Left ventricle myocardium inferior (tissue), 1 donor: ENCODE measurements at regions not wholly inside any gene's neighbourhood (a gene's known extent, or its start where the extent isn't known, plus 50 kb on each side); places are given as distances from the start of the nearest gene placed in this dataset.

ENCODE experiments used
- DNase-seq: peaks from one replicate; pipeline ENCODE4 v3.0.0-alpha.2; 2020
- H3K27ac ChIP-seq: fragments of 200-600 bp; replicated peaks from 2 replicates; pipeline ENCODE4 v1.8.0; 2021
- H3K27me3 ChIP-seq: fragments of 200-600 bp; 2 replicates; pipeline ENCODE4 v1.8.0; 2021; ENCODE audit warnings: low read depth
- H3K36me3 ChIP-seq: fragments of 200-600 bp; 2 replicates; pipeline ENCODE4 v1.8.0; 2021
- H3K4me1 ChIP-seq: fragments of 200-600 bp; 2 replicates; pipeline ENCODE4 v1.8.0; 2021
- H3K4me3 ChIP-seq: fragments of 200-600 bp; 2 replicates; pipeline ENCODE4 v1.8.0; 2021; ENCODE audit warnings: mild to moderate bottlenecking, moderate library complexity
- H3K9me3 ChIP-seq: fragments of 200-600 bp; replicated peaks from 2 replicates; pipeline ENCODE4 v1.8.0; 2021
- intact Hi-C: fragments of 100-400 bp; cut with micrococcal nuclease; formaldehyde crosslinking; loops from one replicate; pipeline ENCODE4 v1.11.0; 2022
- TF ChIP-seq, protein P1 (sequence below): fragments of 200-600 bp; IDR thresholded peaks from 2 replicates; pipeline ENCODE4 v1.8.0; 2021; ENCODE audit warnings: antibody characterized with exemption, mild to moderate bottlenecking, borderline replicate concordance
- donor health status: DM: no; HTN: yes; CAD: no; lungs with severe emphysema.

DNA sequence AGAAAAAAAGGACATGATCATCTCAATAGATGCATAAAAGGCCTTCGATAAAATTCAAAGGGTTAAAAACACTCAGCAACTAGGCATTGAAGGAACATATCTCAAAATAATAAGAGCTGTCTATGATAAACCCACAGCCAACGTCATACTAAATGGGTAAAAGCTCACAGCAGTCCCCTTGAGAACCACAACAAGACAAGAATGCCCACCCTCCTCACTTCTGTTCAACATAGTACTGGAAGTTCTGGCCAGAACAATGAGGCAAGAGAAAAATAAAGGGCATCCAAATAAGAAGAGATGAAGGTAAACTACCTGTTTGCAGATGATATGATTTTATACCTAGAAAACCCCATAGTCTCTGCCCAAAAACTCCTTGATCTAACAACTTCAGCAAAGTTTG lies 619.7 kb upstream of the LMCD1 start:
- TF ChIP-seq, protein P1, sequence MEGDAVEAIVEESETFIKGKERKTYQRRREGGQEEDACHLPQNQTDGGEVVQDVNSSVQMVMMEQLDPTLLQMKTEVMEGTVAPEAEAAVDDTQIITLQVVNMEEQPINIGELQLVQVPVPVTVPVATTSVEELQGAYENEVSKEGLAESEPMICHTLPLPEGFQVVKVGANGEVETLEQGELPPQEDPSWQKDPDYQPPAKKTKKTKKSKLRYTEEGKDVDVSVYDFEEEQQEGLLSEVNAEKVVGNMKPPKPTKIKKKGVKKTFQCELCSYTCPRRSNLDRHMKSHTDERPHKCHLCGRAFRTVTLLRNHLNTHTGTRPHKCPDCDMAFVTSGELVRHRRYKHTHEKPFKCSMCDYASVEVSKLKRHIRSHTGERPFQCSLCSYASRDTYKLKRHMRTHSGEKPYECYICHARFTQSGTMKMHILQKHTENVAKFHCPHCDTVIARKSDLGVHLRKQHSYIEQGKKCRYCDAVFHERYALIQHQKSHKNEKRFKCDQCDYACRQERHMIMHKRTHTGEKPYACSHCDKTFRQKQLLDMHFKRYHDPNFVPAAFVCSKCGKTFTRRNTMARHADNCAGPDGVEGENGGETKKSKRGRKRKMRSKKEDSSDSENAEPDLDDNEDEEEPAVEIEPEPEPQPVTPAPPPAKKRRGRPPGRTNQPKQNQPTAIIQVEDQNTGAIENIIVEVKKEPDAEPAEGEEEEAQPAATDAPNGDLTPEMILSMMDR, result no peak

DNA sequence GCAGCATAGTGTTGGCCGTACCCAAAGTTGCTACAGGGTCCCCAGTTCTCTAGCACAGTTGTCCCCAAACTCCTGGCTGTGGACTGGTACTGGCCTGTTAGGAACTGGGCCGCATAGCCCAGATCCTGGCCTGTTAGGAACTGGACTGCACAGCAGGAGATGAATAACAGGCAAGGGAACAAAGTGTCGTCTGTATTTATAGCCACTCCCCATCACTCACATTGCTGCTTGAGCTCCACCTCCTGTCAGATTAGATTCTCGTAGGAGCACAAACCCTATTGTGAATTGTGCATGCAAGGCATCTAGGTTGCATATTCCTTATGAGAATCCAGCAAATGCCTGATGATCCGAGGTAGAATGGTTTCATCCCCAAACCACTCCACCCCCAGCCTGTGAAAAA lies 604.0 kb upstream of the LMCD1 start:
- Histone ChIP-seq H3K27ac (no peak overlapping the region), H3K36me3 (no peaks in the 10 kb centered on the region), H3K27me3 (no peaks in the 10 kb centered on the region), H3K9me3 (peaks cover 36% of the 10 kb centered on the region), H3K4me3 (no peak overlapping the region), H3K4me1 (no peaks in the 10 kb centered on the region)
- intact Hi-C loops, result no loop called here
- DNase-seq, result no peak
- TF ChIP-seq, protein P1, result no peak

More for the DNA sequence above, 619.7 kb upstream of the LMCD1 start:
- intact Hi-C loops, result no loop called here
- Histone ChIP-seq H3K27ac (no peak overlapping the region), H3K4me3 (no peak overlapping the region), H3K9me3 (peaks cover 14% of the 10 kb centered on the region), H3K4me1 (no peaks in the 10 kb centered on the region), H3K27me3 (no peaks in the 10 kb centered on the region), H3K36me3 (no peaks in the 10 kb centered on the region)
- DNase-seq, result no peak

DNA sequence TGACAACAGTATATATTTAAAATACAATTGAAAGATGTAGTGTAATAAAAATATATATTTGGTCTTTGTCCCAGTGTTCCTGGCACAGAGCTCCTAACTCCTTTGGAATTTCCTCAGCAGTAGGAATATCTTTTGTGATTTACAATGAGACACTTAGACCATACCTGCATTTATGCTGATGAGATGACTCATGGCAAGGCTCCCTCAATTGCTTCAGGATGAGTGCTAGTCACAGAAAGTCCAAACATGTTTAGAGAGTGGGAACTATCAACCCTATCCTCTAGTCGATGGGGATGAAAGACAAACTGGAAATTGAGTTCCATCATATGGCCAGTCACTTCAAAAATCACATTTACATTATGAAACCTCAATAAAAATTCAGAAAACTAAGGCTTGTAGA lies 588.3 kb upstream of the LMCD1 start:
- intact Hi-C loops, result no loop called here
- no peak overlapping the region for H3K27ac ChIP-seq
- TF ChIP-seq, protein P1, result no peak
- peaks cover 7% of the 10 kb centered on the region for H3K9me3 ChIP-seq
- no peaks in the 10 kb centered on the region for H3K27me3 ChIP-seq
- no peaks in the 10 kb centered on the region for H3K36me3 ChIP-seq
- no peaks in the 10 kb centered on the region for H3K4me1 ChIP-seq
- no peak overlapping the region for H3K4me3 ChIP-seq
- DNase-seq, result no peak

DNA sequence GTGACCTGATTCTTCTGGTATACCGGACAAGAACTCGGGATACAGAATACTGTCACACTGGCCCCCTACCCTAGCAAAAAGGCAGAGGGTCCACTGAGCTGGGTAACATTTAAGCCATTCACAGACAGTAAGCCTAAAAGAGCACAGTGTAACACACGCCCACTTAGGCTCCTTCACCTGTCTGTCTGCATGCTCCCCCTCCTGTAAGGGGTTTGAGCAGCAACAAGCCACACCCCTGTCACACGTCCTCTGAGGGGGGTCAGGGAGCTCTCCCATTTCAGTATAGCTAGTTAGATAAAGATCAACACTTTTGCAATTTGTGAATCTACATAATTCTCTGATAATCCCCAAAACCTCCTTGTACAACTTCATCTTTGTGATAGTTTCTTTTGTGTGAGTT lies 586.3 kb upstream of the LMCD1 start:
- Histone ChIP-seq H3K4me3 (no peak overlapping the region), H3K27me3 (no peaks in the 10 kb centered on the region), H3K4me1 (no peaks in the 10 kb centered on the region), H3K36me3 (no peaks in the 10 kb centered on the region), H3K9me3 (peaks cover 7% of the 10 kb centered on the region), H3K27ac (no peak overlapping the region)
- TF ChIP-seq, protein P1, result no peak
- no peak for DNase-seq
- intact Hi-C loops, result no loop called here

DNA sequence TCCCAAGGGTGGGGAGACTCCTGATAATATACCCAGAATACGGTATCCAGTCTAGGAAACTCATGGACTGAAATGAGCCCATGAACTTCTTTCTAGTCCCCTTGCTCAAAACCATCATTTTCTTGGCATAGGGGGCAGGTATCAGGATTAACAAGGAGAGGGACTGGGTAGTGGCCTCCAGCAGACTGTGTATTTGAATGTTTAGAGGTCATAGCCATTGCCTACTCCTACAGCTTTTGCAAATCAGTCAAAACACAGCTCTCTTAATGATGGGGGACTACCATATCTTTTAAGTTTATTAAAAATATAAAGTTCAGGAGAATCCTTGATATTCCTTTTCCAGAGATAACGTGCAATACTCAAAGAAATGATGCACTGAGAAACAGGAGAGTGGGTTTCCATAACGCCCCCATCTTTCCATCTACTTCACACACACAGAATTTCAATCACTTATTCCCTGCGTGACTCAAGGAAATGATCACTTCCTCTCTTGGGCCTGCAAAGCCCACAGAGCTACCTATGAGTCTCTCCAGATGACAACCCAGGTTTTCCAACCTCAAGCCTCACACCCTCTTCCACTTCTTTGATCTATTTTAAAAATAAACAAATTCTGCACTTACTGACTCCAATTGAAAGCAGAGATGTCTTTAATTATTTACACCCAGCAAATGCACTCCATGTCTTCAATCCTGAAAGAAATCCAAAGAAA lies 584.0 kb upstream of the LMCD1 start:
- H3K27ac ChIP-seq, result no peak overlapping the region
- no peaks in the 10 kb centered on the region for H3K27me3 ChIP-seq
- no peaks in the 10 kb centered on the region for H3K4me1 ChIP-seq
- H3K9me3 ChIP-seq, result peaks cover 7% of the 10 kb centered on the region
- TF ChIP-seq, protein P1, result no peak
- no peaks in the 10 kb centered on the region for H3K36me3 ChIP-seq
- H3K4me3 ChIP-seq, result no peak overlapping the region
- DNase-seq, result no peak
- intact Hi-C loops, result no loop called here

DNA sequence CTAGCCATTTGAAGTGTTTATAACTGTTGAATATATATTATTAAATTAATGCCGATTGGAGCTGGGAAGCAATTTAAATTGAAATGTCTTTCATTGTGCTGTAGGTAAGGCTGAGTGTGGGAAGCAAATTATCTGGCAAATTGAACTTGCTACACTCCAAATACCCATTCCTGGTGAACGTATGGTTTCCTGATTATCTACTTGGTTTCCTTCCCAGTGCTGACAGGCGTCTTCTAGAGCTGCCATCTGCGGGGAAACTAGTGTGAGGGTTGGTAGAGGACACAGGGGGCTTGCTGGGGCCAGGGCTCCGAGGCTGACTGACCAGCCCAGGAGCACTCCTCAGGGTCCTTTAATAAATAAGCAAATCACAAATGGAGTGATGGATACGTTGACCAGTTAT lies 581.4 kb upstream of the LMCD1 start:
- TF ChIP-seq, protein P1, result no peak

More for the DNA sequence above, 581.4 kb upstream of the LMCD1 start:
- DNase-seq, result no peak
- H3K9me3 ChIP-seq, result peaks cover 5% of the 10 kb centered on the region
- no peak overlapping the region for H3K4me3 ChIP-seq
- no peak overlapping the region for H3K27ac ChIP-seq
- H3K36me3 ChIP-seq, result no peaks in the 10 kb centered on the region
- no peaks in the 10 kb centered on the region for H3K4me1 ChIP-seq
- intact Hi-C loops, result no loop called here
- H3K27me3 ChIP-seq, result no peaks in the 10 kb centered on the region
